COLO829 (cell line): ENCODE measurements at regions not wholly inside any gene's neighbourhood (a gene's known extent, or its start where the extent isn't known, plus 50 kb on each side); places are given as distances from the start of the nearest gene placed in this dataset.

Experiments
- DNase-seq: peaks from one replicate; pipeline ENCODE4 v3.0.0; 2012; ENCODE audit warnings: low spot score

- DNase-seq: peak; percentile 77
These were observed 285.9 kb upstream of the EMCN start for GRCh38 chr4:100803751-100804150.

GRCh38 chr4:100799761-100800539 lies 282.1 kb upstream of the EMCN start:
- no peak for DNase-seq

GRCh38 chr4:100797791-100798190 lies 280.0 kb upstream of the EMCN start:
- no peak for DNase-seq

GRCh38 chr4:100797356-100797755 lies 279.5 kb upstream of the EMCN start:
- DNase-seq: no peak

GRCh38 chr4:100796332-100796731 lies 278.5 kb upstream of the EMCN start:
- DNase-seq: no peak

- no peak for DNase-seq
These were observed 277.8 kb upstream of the EMCN start for GRCh38 chr4:100795581-100795980.

GRCh38 chr4:100790836-100791615 lies 273.2 kb upstream of the EMCN start:
- no peak for DNase-seq

- no peak for DNase-seq
These were observed 272.2 kb upstream of the EMCN start for GRCh38 chr4:100789991-100790390.

- no peak for DNase-seq
These were observed 268.7 kb upstream of the EMCN start for GRCh38 chr4:100786481-100786880.

- no peak for DNase-seq
These were observed 264.5 kb upstream of the EMCN start for GRCh38 chr4:100782356-100782755.

- DNase-seq: peak; percentile 25
These were observed 263.6 kb upstream of the EMCN start for GRCh38 chr4:100781435-100781834.

- DNase-seq: no peak
These were observed 262.3 kb upstream of the EMCN start for GRCh38 chr4:100780126-100780525.

GRCh38 chr4:100778431-100778830 lies 260.6 kb upstream of the EMCN start:
- DNase-seq: no peak

- DNase-seq: no peak
These were observed 244.9 kb upstream of the EMCN start for GRCh38 chr4:100762738-100763137.

GRCh38 chr4:100754751-100755150 lies 236.9 kb upstream of the EMCN start:
- DNase-seq: no peak

- no peak for DNase-seq
These were observed 228.4 kb upstream of the EMCN start for GRCh38 chr4:100746141-100746739.

- DNase-seq: peak; percentile 41
These were observed 224.2 kb upstream of the EMCN start for GRCh38 chr4:100742045-100742444.

GRCh38 chr4:100739426-100739825 lies 221.6 kb upstream of the EMCN start:
- DNase-seq: no peak

GRCh38 chr4:100738196-100739165 lies 220.7 kb upstream of the EMCN start:
- peak; percentile 13 for DNase-seq

GRCh38 chr4:100736641-100737451 lies 219.0 kb upstream of the EMCN start:
- DNase-seq: peak; percentile 48

GRCh38 chr4:100728861-100729260 lies 211.0 kb upstream of the EMCN start:
- no peak for DNase-seq
